ENCODE measurements at regions not wholly inside any gene's neighbourhood (a gene's known extent, or its start where the extent isn't known, plus 50 kb on each side); places are given as distances from the start of the nearest gene placed in this dataset.

- H3K4me1 Mint-ChIP-seq: no peaks in the 10 kb centered on the region
- no peaks in the 10 kb centered on the region for H3K36me3 Mint-ChIP-seq
- H3K27me3 Mint-ChIP-seq (ENCODE audit: low read depth): no peaks in the 10 kb centered on the region
- TF ChIP-seq CTCF (IDR thresholded peaks at IDR 0.05; ENCODE audit: unreplicated experiment): no peak
- no peak overlapping the region for H3K4me3 Mint-ChIP-seq
- no peak overlapping the region for H3K27ac Mint-ChIP-seq
- H3K9me3 Mint-ChIP-seq: peaks cover 29% of the 10 kb centered on the region
- DNase-seq (ENCODE audit: low spot score in 2 of 2, unreplicated experiment in 2 of 2): no peak
These were observed 424.5 kb upstream of the FAM47C start for GRCh38 chrX:36583674-36584073.

GRCh38 chrX:36609616-36610585 is 398.3 kb upstream of the FAM47C start:
- TF ChIP-seq CTCF (IDR thresholded peaks at IDR 0.05; ENCODE audit: unreplicated experiment): no peak
- no peaks in the 10 kb centered on the region for H3K36me3 Mint-ChIP-seq

GRCh38 chrX:36626898-36627297 is 381.3 kb upstream of the FAM47C start:
- Mint-ChIP-seq H3K4me3 (no peak overlapping the region), H3K4me1 (no peaks in the 10 kb centered on the region), H3K9me3 (peaks cover 41% of the 10 kb centered on the region), H3K27me3 (ENCODE audit: low read depth) (peaks cover 4% of the 10 kb centered on the region), H3K27ac (no peak overlapping the region), H3K36me3 (no peaks in the 10 kb centered on the region)
- no peak for TF ChIP-seq CTCF (IDR thresholded peaks at IDR 0.05; ENCODE audit: unreplicated experiment)
- no peak for DNase-seq (ENCODE audit: low spot score in 2 of 2, unreplicated experiment in 2 of 2)

More at GRCh38 chrX:36609616-36610585, 398.3 kb upstream of the FAM47C start:
- no peak overlapping the region for H3K27ac Mint-ChIP-seq
- H3K9me3 Mint-ChIP-seq: peaks cover 46% of the 10 kb centered on the region
- peaks cover 2% of the 10 kb centered on the region for H3K27me3 Mint-ChIP-seq (ENCODE audit: low read depth)
- no peaks in the 10 kb centered on the region for H3K4me1 Mint-ChIP-seq
- DNase-seq (ENCODE audit: low spot score in 2 of 2, unreplicated experiment in 2 of 2): no peak
- no peak overlapping the region for H3K4me3 Mint-ChIP-seq

GRCh38 chrX:36640232-36640631 is 367.9 kb upstream of the FAM47C start:
- DNase-seq (ENCODE audit: low spot score in 2 of 2, unreplicated experiment in 2 of 2): no peak
- Mint-ChIP-seq H3K27ac (no peak overlapping the region), H3K36me3 (no peaks in the 10 kb centered on the region), H3K4me3 (no peak overlapping the region), H3K4me1 (no peaks in the 10 kb centered on the region), H3K27me3 (ENCODE audit: low read depth) (no peaks in the 10 kb centered on the region), H3K9me3 (peaks cover 15% of the 10 kb centered on the region)
- no peak for TF ChIP-seq CTCF (IDR thresholded peaks at IDR 0.05; ENCODE audit: unreplicated experiment)

- H3K27ac Mint-ChIP-seq: no peak overlapping the region
- H3K27me3 Mint-ChIP-seq (ENCODE audit: low read depth): no peaks in the 10 kb centered on the region
- TF ChIP-seq CTCF (IDR thresholded peaks at IDR 0.05; ENCODE audit: unreplicated experiment): no peak
- no peak overlapping the region for H3K4me3 Mint-ChIP-seq
- peaks cover 31% of the 10 kb centered on the region for H3K9me3 Mint-ChIP-seq
- DNase-seq (ENCODE audit: low spot score in 2 of 2, unreplicated experiment in 2 of 2): no peak
- no peaks in the 10 kb centered on the region for H3K36me3 Mint-ChIP-seq
- no peaks in the 10 kb centered on the region for H3K4me1 Mint-ChIP-seq
These were observed 366.1 kb upstream of the FAM47C start for GRCh38 chrX:36642052-36642451.

All from mesothelial cell of epicardium (in vitro differentiated cells).